Activated CD4-positive, CD25-positive, alpha-beta regulatory T cell (primary cell): ENCODE measurements at regions not wholly inside any gene's neighbourhood (a gene's known extent, or its start where the extent isn't known, plus 50 kb on each side); places are given as distances from the start of the nearest gene placed in this dataset.

Source experiments
- DNase-seq, 4 experiments: peaks; one replicate each; lab custom pipeline; 2025; lab: John Stamatoyannopoulos, UW

- no peak for DNase-seq
These were observed 108.8 kb downstream of the SQOR start for GRCh38 chr15:45743426-45744235.

GRCh38 chr15:45744236-45744589, 109.4 kb downstream of the SQOR start:
- no peak for DNase-seq

- no peak for DNase-seq
These were observed 112.6 kb downstream of the SQOR start for GRCh38 chr15:45747426-45747825.

GRCh38 chr15:45751629-45752028, 116.8 kb downstream of the SQOR start:
- no peak for DNase-seq

GRCh38 chr15:45759936-45760335, 125.1 kb downstream of the SQOR start:
- DNase-seq: no peak

GRCh38 chr15:45762726-45763125, 127.9 kb downstream of the SQOR start:
- no peak for DNase-seq

GRCh38 chr15:45763170-45763869, 128.5 kb downstream of the SQOR start:
- DNase-seq: no peak

- DNase-seq: no peak
These were observed 138.3 kb downstream of the SQOR start for GRCh38 chr15:45773149-45773548.

- no peak for DNase-seq
These were observed 141.9 kb downstream of the SQOR start for GRCh38 chr15:45776772-45777171.

GRCh38 chr15:45777781-45778180, 143.0 kb downstream of the SQOR start:
- no peak for DNase-seq

- DNase-seq: no peak
These were observed 145.5 kb downstream of the SQOR start for GRCh38 chr15:45780352-45780751.

GRCh38 chr15:45784656-45785055, 149.8 kb downstream of the SQOR start:
- DNase-seq: no peak

GRCh38 chr15:45785897-45786296, 151.1 kb downstream of the SQOR start:
- DNase-seq: no peak

- no peak for DNase-seq
These were observed 155.6 kb downstream of the SQOR start for GRCh38 chr15:45790325-45790943.

- DNase-seq: no peak
These were observed 159.5 kb downstream of the SQOR start for GRCh38 chr15:45794304-45794703.

- DNase-seq: no peak
These were observed 160.0 kb downstream of the SQOR start for GRCh38 chr15:45794712-45795439.

GRCh38 chr15:45795440-45796069, 160.7 kb downstream of the SQOR start:
- no peak for DNase-seq

- no peak for DNase-seq
These were observed 161.6 kb downstream of the SQOR start for GRCh38 chr15:45796433-45796832.

GRCh38 chr15:45799508-45799907, 164.7 kb downstream of the SQOR start:
- no peak for DNase-seq

GRCh38 chr15:45801543-45801942, 166.7 kb downstream of the SQOR start:
- no peak for DNase-seq

- DNase-seq: no peak
These were observed 167.3 kb downstream of the SQOR start for GRCh38 chr15:45802140-45802539.

GRCh38 chr15:45804028-45804427, 169.2 kb downstream of the SQOR start:
- no peak for DNase-seq
